Stimulated activated CD4-positive, alpha-beta T cell treated with anti-CD3 and anti-CD28 coated beads, Interleukin-1b, Interleukin-23, amount 100 ng/mL, for 1 hour (primary cell): ENCODE measurements at regions not wholly inside any gene's neighbourhood (a gene's known extent, or its start where the extent isn't known, plus 50 kb on each side); places are given as distances from the start of the nearest gene placed in this dataset.

Experiments
- DNase-seq, 2 donors: peaks; one replicate each; pipeline ENCODE4 v3.0.0-alpha.2; 2020; ENCODE audit warnings: low read depth in 2 of 2

DNA sequence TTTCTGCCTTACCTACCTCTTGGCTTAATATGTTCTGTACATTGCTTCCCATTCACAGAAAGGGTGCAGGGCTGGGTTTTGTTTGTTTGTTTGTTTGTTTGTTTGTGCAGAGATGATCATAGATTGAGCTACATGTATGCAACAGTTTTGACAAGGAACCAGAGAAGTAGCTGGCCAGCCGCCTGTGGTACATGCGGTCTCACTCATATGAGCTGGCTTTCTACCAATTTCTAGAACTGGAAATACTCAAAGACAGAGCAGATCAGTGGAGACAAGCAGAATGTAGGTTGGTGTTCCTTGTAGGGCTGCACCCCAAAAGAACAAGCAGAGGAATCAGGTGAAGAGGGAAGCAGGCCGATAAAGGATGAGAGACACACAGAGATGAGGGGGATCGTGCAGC, 502.7 kb downstream of the SOX2 start:
- no peak for DNase-seq

DNA sequence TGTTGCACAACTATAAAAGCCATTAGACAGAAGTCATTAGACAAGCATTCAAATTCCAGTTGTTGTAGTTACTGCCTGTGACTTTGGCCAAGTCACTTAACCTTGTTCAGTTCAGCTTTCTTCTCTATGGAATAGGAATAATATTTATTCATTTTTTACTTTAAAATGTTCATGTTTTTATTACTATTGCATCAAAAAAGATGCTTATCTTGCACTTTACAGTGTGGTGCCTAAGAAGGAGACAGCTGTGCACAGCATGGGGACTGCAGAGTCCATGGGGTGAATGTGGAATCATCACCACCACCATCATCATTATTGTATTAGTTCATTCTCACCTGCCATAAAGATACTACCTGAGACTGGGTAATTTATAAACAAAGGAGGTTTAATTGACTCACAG, 504.2 kb downstream of the SOX2 start:
- DNase-seq, result no peak

DNA sequence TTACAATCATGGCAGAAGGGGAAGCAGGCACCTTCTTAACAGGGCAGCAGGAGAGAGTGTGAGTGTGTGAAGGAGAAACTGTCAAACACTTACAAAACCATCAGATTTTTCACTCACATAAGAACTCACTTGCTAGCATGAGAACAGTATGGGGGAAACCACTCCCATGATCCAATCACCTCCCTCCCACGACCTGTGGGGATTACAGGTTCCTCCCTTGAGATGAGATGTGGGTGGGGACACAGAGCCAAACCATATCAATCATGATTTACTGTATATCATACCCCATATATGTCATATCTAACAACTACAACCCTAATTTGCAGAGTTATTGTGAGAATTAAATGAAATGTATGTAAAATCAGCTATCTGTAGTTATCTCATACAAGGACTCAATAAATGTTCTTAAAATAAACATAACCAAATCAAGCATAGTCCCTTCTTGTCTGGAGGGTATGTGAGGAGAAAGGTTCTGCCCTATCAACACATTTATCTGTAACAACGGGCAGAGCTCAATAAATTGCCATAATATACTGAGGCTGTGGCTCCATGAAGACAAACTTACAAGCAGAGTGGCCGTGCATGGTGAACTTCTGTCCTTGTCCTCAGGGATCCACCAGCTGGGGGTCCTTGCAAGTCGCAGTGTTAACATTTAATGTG, 504.7 kb downstream of the SOX2 start:
- no peak for DNase-seq

DNA sequence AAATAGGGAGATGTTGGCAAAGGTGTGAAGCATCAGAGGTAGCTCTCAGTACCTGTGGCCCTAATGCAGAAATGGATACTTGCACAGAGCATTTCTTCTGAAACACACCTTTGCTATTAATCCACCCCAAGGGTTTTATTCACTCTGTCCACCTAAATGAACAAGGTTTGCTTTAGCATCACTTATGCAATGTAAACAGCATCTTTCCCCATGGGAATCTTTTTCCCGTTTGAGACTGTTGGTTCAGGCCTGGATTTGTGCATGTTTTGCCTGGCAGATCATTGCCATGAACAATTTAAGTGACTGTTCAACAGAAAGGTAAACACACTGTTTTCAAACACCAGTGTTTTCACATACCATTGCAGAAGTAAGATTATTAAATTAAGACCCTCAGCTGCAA, 508.3 kb downstream of the SOX2 start:
- DNase-seq, result no peak

DNA sequence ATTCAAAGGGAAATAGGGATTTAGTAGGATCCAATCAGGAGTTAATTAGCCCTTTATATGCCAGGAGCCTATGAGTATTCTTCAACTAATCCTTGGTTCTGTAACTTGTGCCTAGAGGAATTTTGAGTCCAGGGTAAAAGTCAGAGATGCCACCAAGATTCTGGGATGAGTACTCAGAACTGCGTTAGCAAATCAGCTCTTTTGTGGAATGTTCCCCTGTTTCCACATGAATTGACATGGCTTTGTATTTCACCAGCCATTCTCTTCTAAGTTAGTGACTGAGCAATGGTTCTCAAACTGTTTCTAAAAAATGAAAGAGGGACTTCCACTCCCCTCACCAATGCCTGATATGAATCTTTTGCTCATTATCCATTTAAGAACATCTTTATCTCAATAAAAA, 508.7 kb downstream of the SOX2 start:
- DNase-seq, result no peak

DNA sequence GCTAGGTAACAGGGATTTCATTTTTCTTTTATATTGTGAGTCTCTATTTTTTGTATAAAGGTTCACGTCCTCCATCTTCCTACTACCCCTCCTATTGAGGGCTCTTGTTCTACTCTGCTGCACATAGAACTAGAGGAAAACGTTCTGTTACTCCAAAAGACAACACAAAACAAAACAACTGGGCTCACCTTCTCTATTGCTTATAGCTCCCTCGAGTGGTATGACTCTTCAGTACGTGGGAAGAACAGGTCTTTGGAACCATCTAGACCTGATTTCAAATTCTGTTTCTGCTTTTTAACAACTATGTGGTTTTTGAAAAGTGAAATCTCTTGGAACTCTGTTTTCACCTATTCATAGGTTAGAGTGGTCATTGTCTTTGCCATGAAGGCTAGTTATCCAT, 515.3 kb downstream of the SOX2 start:
- no peak for DNase-seq

DNA sequence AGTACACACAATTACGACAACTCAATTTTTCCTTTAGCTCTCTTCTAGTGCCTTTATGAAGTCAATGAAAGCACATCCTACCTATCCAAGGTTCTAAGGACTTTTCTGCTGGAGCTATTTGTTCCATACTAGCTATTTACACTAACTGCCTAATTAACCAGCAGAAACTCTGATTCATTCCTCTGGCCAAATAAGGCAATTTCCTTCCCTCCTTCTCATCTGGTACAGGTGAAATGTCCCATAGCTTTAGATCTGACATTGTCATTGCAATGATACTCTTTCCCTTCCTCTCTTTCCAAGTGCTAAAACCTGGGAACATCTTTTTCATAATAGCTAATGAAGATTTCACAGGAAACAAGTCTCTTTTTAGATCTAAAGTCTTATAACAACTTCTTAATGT, 521.7 kb downstream of the SOX2 start:
- DNase-seq, result no peak

DNA sequence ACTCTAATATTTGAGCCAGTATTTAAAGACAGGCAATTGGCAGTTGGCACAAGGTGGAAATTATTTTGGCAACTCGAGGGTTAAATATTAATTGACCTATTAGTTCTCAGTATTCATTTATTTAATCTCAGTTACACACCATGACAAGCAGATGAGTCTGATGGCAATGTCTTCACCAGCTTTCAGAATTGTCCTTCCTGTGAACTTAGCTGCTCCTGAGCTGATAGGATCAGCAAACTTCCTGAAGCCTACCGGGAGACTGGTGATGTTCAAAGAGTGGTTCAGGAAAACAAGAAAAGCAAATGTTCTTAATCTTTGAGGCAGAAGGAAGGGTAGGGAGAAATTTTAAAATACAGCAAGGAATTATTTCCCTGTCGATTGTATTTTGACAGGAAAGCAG, 522.2 kb downstream of the SOX2 start:
- DNase-seq, result no peak

DNA sequence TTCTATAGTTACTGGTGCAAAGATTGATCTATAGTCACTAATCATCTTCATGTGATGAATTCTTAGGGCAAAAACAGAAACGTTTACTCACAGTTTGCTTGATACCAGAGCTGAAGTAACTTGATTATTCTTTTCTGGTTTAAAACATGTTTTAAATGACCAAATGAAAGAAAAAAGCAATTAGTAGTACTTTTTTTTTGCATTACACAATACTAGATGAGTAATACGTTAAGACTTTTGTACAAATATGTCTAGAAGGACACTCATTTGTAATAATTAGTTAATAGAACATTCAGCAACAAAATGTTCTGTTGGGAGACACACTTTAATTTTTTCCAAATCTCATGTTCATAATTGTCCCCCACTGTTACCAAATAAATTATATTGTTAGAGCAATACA, 523.2 kb downstream of the SOX2 start:
- no peak for DNase-seq

DNA sequence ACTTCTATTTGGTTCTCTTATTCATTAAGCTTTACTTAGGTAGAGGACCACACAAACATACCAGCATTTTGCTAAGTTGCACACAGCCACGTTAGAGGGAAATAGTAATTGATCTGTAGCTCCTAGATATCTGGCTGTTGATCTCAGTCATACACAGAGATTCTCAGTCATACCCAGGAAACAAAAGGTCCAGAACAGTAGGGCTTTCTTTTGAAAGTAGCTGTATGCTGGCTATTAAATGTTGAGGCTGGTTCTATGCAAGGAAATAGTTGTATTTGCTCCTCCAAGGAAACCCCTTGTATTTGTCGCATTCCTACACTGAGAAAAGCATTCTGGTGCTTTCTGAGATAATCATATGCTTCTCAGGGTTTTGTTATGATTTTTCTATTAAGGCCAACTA, 523.8 kb downstream of the SOX2 start:
- no peak for DNase-seq

DNA sequence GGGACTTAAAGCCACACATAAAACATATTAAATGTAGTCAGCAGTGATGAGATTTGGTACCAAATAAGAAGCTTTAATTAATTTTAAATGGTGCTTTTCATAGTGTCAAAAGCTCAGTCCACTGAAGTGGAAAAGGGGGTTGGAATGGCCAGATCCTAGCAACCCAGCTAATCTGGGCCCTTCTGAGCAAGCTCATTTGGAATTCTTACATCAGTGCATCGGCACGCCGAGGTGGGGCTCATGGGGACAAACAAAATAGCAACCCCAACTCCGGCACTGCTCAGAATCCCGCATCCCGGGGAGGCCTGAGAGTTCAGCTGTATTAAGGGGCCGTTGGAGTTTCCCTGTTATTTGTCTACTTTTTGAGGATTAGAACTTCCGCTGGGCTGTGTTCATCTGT, 526.4 kb downstream of the SOX2 start:
- no peak for DNase-seq

DNA sequence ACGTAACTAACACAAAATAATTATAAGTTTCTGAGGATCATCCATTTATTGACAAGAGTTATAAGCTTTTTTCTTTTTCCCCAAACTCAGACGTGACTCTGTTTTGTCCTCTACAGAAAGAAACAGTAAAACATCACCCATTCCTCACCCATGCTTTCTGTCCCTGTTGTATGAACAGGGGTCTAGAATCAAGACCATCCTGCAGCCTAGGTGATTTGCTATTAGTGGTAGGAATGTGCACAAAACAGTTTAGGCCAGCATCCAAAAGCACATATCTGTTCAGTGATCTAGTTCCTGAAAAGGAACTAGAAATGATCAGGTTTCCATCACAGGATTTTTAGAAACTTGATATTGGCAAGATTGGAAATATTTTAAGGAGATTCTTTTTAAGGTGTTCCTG, 527.6 kb downstream of the SOX2 start:
- DNase-seq, result no peak

DNA sequence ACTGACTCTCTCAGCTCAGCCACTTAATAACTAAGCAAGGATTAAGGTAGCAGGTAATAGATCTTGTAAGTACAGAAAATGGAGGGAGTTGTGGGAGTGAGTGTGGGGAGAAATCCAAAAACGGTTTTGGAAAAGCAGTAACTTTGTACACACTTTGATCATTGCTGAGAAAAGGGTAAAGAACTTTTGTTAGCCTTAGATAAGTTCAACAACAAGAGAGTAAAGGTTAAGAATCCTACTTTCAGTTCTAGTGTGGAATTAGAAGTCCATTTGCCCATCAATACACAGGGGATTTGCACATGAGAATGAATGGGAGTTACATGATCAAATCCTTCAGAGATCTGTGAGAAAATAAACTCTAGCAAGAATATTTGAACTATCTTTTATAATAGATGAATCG, 528.7 kb downstream of the SOX2 start:
- DNase-seq, result no peak

DNA sequence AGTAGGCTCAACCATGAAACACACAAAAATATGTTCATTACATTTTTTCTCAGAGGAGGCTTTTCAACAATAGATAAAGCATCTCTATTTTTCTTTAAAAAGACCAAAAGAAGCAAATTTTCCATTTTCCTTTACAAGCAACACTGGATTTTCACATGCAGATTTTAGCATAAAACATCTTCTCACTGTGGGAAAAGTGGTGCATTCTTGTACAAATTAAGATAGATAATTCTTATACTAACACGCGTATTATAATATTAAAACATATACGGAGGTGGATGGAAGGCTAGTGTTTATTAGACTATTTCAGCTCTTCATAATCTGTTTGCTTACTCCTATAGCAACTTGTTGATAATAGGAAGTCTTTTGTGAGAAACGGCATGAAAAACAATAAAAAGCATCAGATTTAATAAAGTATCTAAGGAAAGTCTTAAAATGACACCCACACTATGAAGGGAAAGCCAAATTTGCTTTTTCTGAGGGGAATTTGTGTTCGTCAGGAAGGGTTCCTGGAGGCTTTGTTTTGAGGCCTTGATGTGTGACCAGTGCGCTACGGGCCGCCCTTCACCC, 529.6 kb downstream of the SOX2 start:
- no peak for DNase-seq

DNA sequence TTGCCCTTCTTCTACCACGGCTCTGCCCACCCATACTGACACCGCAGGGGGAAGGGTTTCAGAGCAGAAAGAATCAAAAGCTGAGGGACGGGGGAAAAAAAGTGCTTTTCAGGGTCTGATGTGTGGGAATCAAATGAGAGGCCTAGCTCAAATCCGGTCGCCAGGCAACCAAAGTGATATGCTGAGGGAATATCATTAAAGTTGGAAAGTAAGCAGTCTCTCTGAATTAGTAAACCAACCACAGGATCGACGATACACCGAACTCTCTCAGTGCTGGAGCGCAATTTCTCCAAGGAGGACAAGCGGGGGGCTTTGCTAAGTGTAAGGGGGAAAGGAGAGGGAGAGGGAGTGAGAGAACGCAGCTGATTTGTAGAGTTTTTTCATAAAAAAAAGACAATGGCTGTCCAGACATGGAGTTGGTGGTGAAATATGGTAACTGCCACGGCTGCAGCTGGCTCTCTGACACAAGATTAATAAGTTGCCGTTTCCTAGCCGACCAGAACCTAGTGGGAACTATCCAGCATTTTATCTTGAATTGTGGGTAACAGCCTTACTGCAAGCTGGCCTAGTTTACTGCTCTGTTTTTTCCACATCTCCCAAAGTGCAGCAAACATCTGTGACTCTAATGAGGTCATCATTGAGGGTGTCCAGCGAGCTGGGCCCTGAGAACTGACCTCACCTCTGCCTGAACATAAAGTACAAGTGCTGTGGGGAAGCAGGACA, 530.2 kb downstream of the SOX2 start:
- no peak for DNase-seq

DNA sequence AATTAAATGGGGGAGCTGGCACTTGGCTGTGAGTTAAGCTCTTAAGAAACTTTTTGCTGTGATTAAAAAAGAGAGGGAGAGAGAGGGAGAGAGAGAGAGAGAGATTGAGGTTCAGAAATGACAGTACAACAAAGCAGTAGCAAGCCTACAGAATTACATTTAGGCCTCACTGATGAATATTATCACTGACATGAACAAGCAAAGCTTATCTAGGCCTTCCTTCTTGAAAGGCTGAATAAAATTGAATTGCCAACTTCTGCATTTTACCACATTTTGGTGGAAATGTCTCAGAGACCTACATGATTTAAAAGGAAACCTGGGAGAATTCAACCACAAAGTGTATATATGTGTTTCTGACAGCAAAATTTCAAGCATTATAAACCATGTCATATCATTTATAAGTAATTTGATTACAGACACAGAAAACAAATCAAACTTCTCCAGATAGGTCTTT, 530.8 kb downstream of the SOX2 start:
- no peak for DNase-seq

DNA sequence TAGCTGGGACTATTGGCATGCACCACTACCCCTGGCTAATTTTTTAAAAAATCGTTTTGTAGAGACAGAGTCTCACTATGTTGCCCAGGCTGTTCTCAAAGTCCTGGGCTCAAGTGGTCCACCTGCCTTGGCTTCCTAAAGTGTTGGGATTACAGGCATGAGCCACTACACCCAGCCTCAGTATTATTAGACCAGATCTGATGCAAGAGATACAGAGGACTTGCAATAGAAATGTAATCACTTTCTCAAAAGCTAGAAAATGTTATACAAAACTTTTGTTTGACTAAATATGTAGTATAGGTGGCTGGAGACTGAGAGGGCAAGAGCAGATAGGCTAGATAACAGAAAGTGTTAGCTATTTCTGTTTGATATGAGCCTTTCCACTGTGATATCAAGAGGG, 531.9 kb downstream of the SOX2 start:
- DNase-seq, result no peak

DNA sequence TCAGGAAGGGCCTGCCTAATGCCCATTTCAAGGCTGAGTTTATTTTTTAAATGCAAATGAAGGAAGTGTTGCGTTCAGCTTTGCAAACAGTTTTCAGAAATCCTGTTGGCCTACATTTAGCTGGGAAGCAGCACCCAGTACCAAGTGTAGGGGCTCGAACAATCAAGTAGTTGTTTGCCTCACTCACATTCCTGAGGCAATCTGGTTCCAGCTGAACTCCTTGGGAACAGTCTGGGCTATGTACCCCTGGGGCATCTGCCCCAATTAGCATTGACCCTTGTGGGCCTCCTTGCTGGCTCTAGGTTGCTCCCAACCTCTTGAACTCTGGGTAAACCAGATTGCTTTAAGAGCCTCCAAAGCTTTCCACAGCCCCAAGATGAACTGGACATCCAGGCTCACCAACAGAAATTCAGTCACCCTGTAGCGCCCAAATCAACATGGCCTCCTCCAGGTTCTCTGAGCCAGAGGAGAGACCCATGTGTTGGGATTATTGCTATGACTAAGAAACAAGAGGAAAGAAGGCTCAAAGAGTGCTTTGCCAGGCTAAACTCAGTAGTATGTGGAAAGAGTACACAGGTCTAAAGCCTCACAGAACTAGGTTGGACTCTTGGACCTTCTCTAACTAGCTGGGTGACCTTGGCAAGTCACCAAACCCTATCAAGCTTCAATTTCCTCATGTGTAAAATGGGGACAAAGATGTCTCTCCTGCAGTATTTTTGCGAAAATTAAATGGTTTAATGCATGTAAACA, 532.7 kb downstream of the SOX2 start:
- DNase-seq, result no peak

DNA sequence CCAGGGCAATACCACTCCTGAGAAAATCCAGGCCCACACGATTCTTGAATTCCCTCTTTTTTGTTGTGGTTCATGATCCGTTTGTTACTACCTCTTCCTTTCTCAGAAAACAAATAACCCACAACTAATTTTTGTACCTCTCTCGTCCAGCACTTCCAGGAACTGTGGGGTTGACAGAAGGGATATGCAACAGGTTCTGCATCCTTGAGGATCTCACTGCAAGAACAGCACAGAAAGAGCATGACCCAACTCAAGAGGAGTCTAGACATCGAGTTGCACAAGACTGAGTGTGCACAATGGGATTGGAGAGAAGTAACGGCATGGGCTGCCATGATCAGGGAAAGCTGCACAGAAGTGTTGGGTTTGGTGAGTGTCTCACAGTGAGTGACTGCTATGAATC, 533.3 kb downstream of the SOX2 start:
- DNase-seq, result no peak

DNA sequence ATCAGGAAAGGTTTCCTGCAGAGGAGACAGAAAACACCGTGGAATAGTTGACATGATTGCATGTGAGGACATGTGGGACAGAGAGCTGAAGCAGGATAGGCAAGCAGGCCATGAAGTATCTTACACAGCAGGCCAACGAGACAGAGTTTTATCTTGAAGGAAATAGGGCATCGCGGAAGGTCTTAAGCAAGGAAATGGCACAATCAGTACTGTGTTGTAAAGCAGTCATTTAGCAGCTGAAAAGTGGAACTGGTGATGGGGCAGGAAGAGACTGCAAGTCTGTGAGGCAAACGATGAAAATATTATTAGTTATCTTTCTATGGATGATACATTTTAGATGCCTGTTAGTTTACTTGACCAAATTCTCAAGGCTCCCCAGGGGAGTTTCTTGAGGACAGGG, 535.1 kb downstream of the SOX2 start:
- DNase-seq, result no peak

DNA sequence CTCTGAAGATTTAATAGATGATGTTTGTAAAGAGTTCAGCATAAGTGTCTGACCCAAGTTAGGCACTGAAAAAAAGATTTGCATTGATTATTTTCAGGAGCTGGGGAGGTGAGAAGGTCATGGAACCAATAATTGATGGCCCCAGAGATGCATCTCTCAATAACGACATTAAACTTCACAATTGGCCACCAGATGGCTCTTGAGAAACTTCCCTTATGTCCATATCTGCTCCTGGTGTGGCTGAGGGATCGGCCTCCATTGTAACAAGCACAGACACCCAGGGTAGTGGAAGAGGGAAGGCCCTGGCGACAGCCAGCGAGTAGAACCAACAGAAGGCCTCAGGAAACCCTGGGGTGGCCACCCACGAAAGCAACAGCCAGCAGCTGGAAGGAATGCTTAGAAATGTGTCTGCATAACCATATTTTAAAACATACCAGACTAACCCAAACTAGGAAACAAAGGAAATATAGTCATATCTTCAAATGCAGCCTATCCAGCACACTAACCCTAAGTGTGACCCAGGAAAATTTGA, 536.7 kb downstream of the SOX2 start:
- DNase-seq, result no peak

DNA sequence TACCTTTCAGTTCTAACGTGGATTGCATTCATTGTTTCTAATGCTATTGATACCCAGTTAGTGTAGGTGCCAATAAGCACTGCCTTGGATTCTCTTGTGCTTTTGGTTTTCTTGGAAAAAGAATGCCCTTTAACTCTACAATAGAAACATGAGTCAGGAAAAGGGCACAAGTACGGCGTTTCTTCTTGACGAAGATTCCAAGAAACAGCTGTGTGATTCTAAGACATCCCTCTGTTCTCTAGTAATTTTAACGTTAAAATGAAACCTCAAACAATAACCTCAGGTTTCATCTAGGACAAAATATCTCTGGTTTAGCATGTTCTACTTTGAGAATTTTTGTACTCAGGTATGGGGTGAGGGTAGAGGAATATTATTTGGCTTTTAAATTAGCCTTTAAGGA, 540.5 kb upstream of the ATP11B start:
- DNase-seq, result no peak

DNA sequence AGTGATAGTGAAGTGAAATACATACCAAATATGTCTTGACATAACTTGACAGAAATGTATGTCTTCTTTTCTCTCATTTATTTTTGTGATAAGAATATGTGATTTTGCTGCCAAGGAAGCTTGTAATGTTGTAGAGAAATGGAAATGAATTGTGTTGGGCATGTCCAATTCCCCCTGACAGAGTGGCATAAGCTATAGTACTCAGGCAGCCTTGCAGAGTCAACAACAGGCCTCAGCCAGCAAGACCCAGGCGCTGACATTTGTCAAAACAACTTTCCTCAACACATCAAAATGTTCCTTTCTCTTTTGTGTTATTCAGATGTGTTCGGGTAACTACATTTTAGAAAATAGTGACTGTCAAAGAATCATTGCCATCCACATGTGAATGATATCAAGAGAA, 538.1 kb upstream of the ATP11B start:
- DNase-seq, result no peak
